HCT116 (cell line): ENCODE measurements at regions not wholly inside any gene's neighbourhood (a gene's known extent, or its start where the extent isn't known, plus 50 kb on each side); places are given as distances from the start of the nearest gene placed in this dataset.
A peak's percentile ranks its signal among the peaks of the same experiment; 100 is the strongest.

Experiments used
- ATAC-seq: fragments of 200-7000 bp; cut with Tn5 transposase; 2 replicates; pipeline ENCODE4 v1.9.1; 2020; ENCODE audit warnings: mild to moderate bottlenecking, moderate library complexity
- BruUV-seq: library from RNA; stranded (reverse); fragments of 400-500 nt; replicated peaks from 2 replicates; lab custom pipeline; 2021; lab: Mats Ljungman, UMichigan
- CTCF ChIA-PET: fragments of 300-600 bp; sonication (Branson Sonifier 250); formaldehyde crosslinking; loops from one replicate; lab custom pipeline; 2021; ENCODE audit warnings: antibody characterized with exemption; lab: Charles Lee
- POLR2A ChIA-PET: fragments of 300-600, 350-600 bp; sonication (Branson Sonifier 250); formaldehyde crosslinking; loops from one replicate; lab custom pipeline; 2021; ENCODE audit warnings: antibody characterized with exemption; lab: Charles Lee
- RAD21 ChIA-PET, 2 experiments: fragments of 300-600 bp; sonication (Branson Sonifier 250); formaldehyde crosslinking; loops; one replicate each; lab custom pipeline; 2023; ENCODE audit warnings: low total read pairs in 2 of 2; ENCODE audit not compliant: uncharacterized antibody in 2 of 2, unreplicated experiment in 2 of 2, low non-redundant PET in 1 of 2; lab: Charles Lee
- DNase-seq: peaks from one replicate; pipeline ENCODE4 v3.0.0-alpha.2; 2010; ENCODE audit warnings: low read depth, low spot score
- H2AFZ ChIP-seq: fragments of 200-600 bp; shearing (Covaris generic), sonication (generic); 2 replicates; pipeline ENCODE4 v1.6.1; 2017; ENCODE audit warnings: low read depth, mixed run types, mixed read lengths, antibody characterized with exemption, low read length; ENCODE audit not compliant: poor library complexity, severe bottlenecking
- H3K27ac ChIP-seq: 2 replicates; pipeline ENCODE4 v1.5.1; 2012; ENCODE audit warnings: low read depth, low read length
- H3K27me3 ChIP-seq: fragments of 200-600 bp; sonication (generic); 2 replicates; pipeline ENCODE4 v1.6.1; 2016; ENCODE audit warnings: mixed run types, low read length, mixed read lengths; ENCODE audit not compliant: insufficient read depth
- H3K36me3 ChIP-seq, 2 experiments: fragments of 200-500 bp in 1 of 2; fragments of 200-600 bp in 1 of 2; sonication (Bioruptor generic) in 1 of 2; sonication (generic) in 1 of 2; 2 replicates each; pipeline versions ENCODE4 v1.5.1 to v1.6.1; 2014 to 2016; ENCODE audit warnings: low read length in 2 of 2, inconsistent platforms in 1 of 2, mixed read lengths in 1 of 2, mixed run types in 1 of 2; ENCODE audit not compliant: insufficient read depth in 2 of 2, control insufficient read depth in 1 of 2
- H3K4me1 ChIP-seq, 2 experiments: fragments of 200-600 bp in 1 of 2; sonication (generic) in 1 of 2; 2 replicates each; pipeline versions ENCODE4 v1.5.1 to v1.6.1; 2012 to 2017; ENCODE audit warnings: low read length in 2 of 2, inconsistent platforms in 1 of 2, mild to moderate bottlenecking in 1 of 2, mixed read lengths in 1 of 2, mixed run types in 1 of 2, moderate library complexity in 1 of 2; ENCODE audit not compliant: insufficient read depth in 2 of 2, control insufficient read depth in 1 of 2
- H3K4me2 ChIP-seq: fragments of 200-600 bp; sonication (generic); 2 replicates; pipeline ENCODE4 v1.6.1; 2017; ENCODE audit warnings: mixed run types, low read length, mixed read lengths
- H3K4me3 ChIP-seq, 2 experiments: fragments of 200-600 bp in 1 of 2; sonication (generic) in 1 of 2; replicated peaks in 1 of 2; 2 replicates each; pipeline ENCODE4 v1.5.1; 2011 to 2016; ENCODE audit warnings: low read length in 2 of 2, control low read depth in 1 of 2, low read depth in 1 of 2, mild to moderate bottlenecking in 1 of 2, mixed read lengths in 1 of 2, mixed run types in 1 of 2
- H3K79me2 ChIP-seq: fragments of 200-600 bp; sonication (generic); 2 replicates; pipeline ENCODE4 v1.6.1; 2017; ENCODE audit warnings: mild to moderate bottlenecking, mixed run types, low read length, moderate library complexity, mixed read lengths; ENCODE audit not compliant: insufficient read depth
- H3K9ac ChIP-seq: fragments of 200-600 bp; sonication (generic); 2 replicates; pipeline ENCODE4 v1.6.1; 2016; ENCODE audit warnings: low read length, mixed read lengths
- H3K9me2 ChIP-seq: fragments of 200-600 bp; sonication (generic), shearing (Covaris generic); 2 replicates; pipeline ENCODE4 v1.6.1; 2017; ENCODE audit warnings: mixed run types, mild to moderate bottlenecking, moderate library complexity; ENCODE audit not compliant: insufficient read depth
- H3K9me3 ChIP-seq, 2 experiments: fragments of 200-500 bp in 1 of 2; fragments of 200-600 bp in 1 of 2; sonication (Bioruptor generic) in 1 of 2; sonication (generic) in 1 of 2; 2 replicates each; pipeline ENCODE4 v1.6.1; 2014 to 2017; ENCODE audit warnings: low read length in 2 of 2, mixed read lengths in 2 of 2, inconsistent platforms in 1 of 2, low read depth in 1 of 2, mild to moderate bottlenecking in 1 of 2, mixed run types in 1 of 2, moderate library complexity in 1 of 2; ENCODE audit not compliant: control insufficient read depth in 1 of 2, insufficient read depth in 1 of 2
- H4K20me1 ChIP-seq: fragments of 200-600 bp; sonication (generic), shearing (Covaris generic); 2 replicates; pipeline ENCODE4 v1.6.1; 2017; ENCODE audit warnings: mixed run types, mild to moderate bottlenecking, moderate library complexity; ENCODE audit not compliant: insufficient read depth
- CBX3 ChIP-seq: IDR thresholded peaks from 2 replicates; pipeline ENCODE4 v1.6.1; 2012; ENCODE audit warnings: low read depth
- EGR1 ChIP-seq: IDR thresholded peaks from 2 replicates; pipeline ENCODE4 v1.6.1; 2012; ENCODE audit warnings: low read depth
- EZH2phosphoT487 ChIP-seq: fragments of 200-600 bp; IDR thresholded peaks from 2 replicates; pipeline ENCODE4 v1.6.1; 2018; ENCODE audit warnings: antibody characterized with exemption, borderline replicate concordance
- JUND ChIP-seq: IDR thresholded peaks from 2 replicates; pipeline ENCODE4 v1.6.1; 2012
- RAD21 ChIP-seq: IDR thresholded peaks from 2 replicates; pipeline ENCODE4 v1.6.1; 2012; ENCODE audit warnings: low read depth, mild to moderate bottlenecking
- REST ChIP-seq: IDR thresholded peaks from 2 replicates; pipeline ENCODE4 v1.6.1; 2012; ENCODE audit warnings: low read depth
- TCF7L2 ChIP-seq: IDR thresholded peaks from 2 replicates; pipeline ENCODE4 v1.7.0; 2011; ENCODE audit warnings: borderline replicate concordance, inconsistent platforms; ENCODE audit not compliant: insufficient read depth, insufficient read length; ENCODE audit errors: extremely low read depth
- intact Hi-C: fragments of 100-400 bp; cut with micrococcal nuclease; formaldehyde crosslinking; loops from 2 replicates; pipeline ENCODE4 v1.10.0; 2022
- TF ChIP-seq, protein P1 (sequence below), 3 experiments: fragments of 200-600 bp in 1 of 3; sonication (generic) in 1 of 3; IDR thresholded peaks in 2 of 3; conservative IDR thresholded peaks in 1 of 3; 2 replicates each; pipeline ENCODE4 v1.5.1; 2012 to 2017; ENCODE audit warnings: low read depth in 2 of 3, low read length in 2 of 3, antibody characterized with exemption in 1 of 3, borderline replicate concordance in 1 of 3, control low read depth in 1 of 3, mild to moderate bottlenecking in 1 of 3, mixed read lengths in 1 of 3, mixed run types in 1 of 3, moderate library complexity in 1 of 3; ENCODE audit not compliant: insufficient read depth in 1 of 3

DNA sequence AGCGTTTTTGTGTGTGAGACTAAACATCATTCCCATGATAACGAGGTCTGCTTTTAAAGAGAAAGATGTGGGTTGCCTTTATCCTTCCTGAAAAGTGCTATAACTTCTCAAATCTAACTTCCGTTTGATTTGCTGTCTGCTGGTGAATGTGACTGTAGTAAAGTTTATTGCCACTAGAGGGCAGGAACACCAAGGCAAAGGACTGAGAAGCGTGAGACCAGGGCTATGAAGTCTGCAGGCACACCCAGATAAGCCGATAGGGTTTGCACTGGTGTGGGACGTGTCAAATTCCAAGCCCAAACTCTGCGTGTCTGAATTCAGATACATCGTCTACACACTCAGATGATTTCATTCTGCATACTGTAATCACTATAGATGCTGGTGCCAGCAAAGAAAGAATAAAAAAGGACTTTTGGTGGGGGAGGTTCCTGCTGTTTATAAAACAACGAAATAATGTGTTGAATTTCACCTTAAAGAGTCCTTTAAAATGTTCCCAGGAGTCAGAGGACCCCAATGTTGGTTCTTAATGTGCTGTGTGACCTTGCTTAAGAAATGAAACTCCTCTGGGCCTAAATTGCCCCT is 87.2 kb downstream of the PTTG1 start:
- no peaks in the 10 kb centered on the region for H3K36me3 ChIP-seq
- RAD21 ChIA-PET = no interaction called here
- POLR2A ChIA-PET = no interaction called here

GRCh38 chr5:160511280-160511929 is 89.8 kb downstream of the PTTG1 start:
- ChIA-PET CTCF (no interaction called here), POLR2A (no interaction called here), RAD21 (no interaction called here)
- no peak overlapping the region for H3K4me2 ChIP-seq
- no peaks in the 10 kb centered on the region for H4K20me1 ChIP-seq
- no peak for ATAC-seq
- no peaks in the 10 kb centered on the region for H3K4me1 ChIP-seq
- no peaks in the 10 kb centered on the region for H3K36me3 ChIP-seq
- no peak overlapping the region for H3K4me3 ChIP-seq
- no peaks in the 10 kb centered on the region for H3K9me3 ChIP-seq
- BruUV-seq = no TSS peak
- H3K79me2 ChIP-seq = no peaks in the 10 kb centered on the region
- no peak overlapping the region for H3K27ac ChIP-seq
- no peak overlapping the region for H2AFZ ChIP-seq
- intact Hi-C loops = no loop called here
- no peak overlapping the region for H3K9ac ChIP-seq
- DNase-seq = no peak
- H3K9me2 ChIP-seq = no peaks in the 10 kb centered on the region
- H3K27me3 ChIP-seq = peaks cover 21% of the 10 kb centered on the region
- TF ChIP-seq CBX3 (no peak), EGR1 (no peak), JUND (no peak), EZH2phosphoT487 (no peak), REST (no peak), TCF7L2 (no peak)

More for the DNA sequence above, 87.2 kb downstream of the PTTG1 start:
- Histone ChIP-seq H4K20me1 (no peaks in the 10 kb centered on the region), H3K4me2 (no peak overlapping the region), H3K27me3 (peaks cover 23% of the 10 kb centered on the region), H3K9ac (no peak overlapping the region), H3K9me2 (no peaks in the 10 kb centered on the region), H3K27ac (no peak overlapping the region), H3K4me3 (no peak overlapping the region), H2AFZ (peak overlapping the region; percentile 68), H3K4me1 (no peaks in the 10 kb centered on the region), H3K79me2 (no peaks in the 10 kb centered on the region), H3K9me3 (no peaks in the 10 kb centered on the region)
- CTCF ChIA-PET = interaction anchor here (1.0 to 1.9 kb wide), 2 partner anchors 11 to 70 kb away, joined by 3 to 18 read pairs; no protein-coding TSS in a partner anchor
- intact Hi-C loops = loop anchor here (2.0 kb wide), 1 partner anchor 278 kb away; no protein-coding TSS in a partner anchor
- TF ChIP-seq RAD21 (peak; percentile 91), JUND (no peak)
- TF ChIP-seq, protein P1, sequence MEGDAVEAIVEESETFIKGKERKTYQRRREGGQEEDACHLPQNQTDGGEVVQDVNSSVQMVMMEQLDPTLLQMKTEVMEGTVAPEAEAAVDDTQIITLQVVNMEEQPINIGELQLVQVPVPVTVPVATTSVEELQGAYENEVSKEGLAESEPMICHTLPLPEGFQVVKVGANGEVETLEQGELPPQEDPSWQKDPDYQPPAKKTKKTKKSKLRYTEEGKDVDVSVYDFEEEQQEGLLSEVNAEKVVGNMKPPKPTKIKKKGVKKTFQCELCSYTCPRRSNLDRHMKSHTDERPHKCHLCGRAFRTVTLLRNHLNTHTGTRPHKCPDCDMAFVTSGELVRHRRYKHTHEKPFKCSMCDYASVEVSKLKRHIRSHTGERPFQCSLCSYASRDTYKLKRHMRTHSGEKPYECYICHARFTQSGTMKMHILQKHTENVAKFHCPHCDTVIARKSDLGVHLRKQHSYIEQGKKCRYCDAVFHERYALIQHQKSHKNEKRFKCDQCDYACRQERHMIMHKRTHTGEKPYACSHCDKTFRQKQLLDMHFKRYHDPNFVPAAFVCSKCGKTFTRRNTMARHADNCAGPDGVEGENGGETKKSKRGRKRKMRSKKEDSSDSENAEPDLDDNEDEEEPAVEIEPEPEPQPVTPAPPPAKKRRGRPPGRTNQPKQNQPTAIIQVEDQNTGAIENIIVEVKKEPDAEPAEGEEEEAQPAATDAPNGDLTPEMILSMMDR (IDR thresholded peaks at IDR 0.05 in 2 of 3, conservative IDR thresholded peaks at IDR 0.05 in 1 of 3; ENCODE audit: borderline replicate concordance in 1 of 3, insufficient read depth in 1 of 3, low read depth in 2 of 3, low read length in 2 of 3) = peak; percentile 50 to 93 (median 73); a peak in 5 of 6 replicates
- DNase-seq (peak; percentile 73), ATAC-seq (peak; percentile 95)
- no TSS peak for BruUV-seq
